Endothelial cell (in vitro differentiated cells): ENCODE measurements at regions not wholly inside any gene's neighbourhood (a gene's known extent, or its start where the extent isn't known, plus 50 kb on each side); places are given as distances from the start of the nearest gene placed in this dataset.

Experiments
- DNase-seq: peaks from one replicate; pipeline ENCODE4 v3.0.0; 2021; ENCODE audit warnings: low spot score
- H3K27ac Mint-ChIP-seq: one replicate; pipeline ENCODE4 v1.8.0; 2021; ENCODE audit warnings: mixed read lengths, inconsistent platforms; ENCODE audit not compliant: unreplicated experiment
- H3K27me3 Mint-ChIP-seq: one replicate; pipeline ENCODE4 v1.8.0; 2021; ENCODE audit warnings: mild to moderate bottlenecking, moderate library complexity, mixed read lengths, inconsistent platforms; ENCODE audit not compliant: unreplicated experiment
- H3K36me3 Mint-ChIP-seq: one replicate; pipeline ENCODE4 v1.8.0; 2021; ENCODE audit warnings: mild to moderate bottlenecking, low read depth, mixed read lengths, inconsistent platforms; ENCODE audit not compliant: unreplicated experiment
- H3K4me1 Mint-ChIP-seq: one replicate; pipeline ENCODE4 v1.8.0; 2021; ENCODE audit warnings: mild to moderate bottlenecking, mixed read lengths, inconsistent platforms; ENCODE audit not compliant: unreplicated experiment
- H3K4me3 Mint-ChIP-seq: one replicate; pipeline ENCODE4 v1.8.0; 2021; ENCODE audit warnings: mild to moderate bottlenecking, mixed read lengths, inconsistent platforms; ENCODE audit not compliant: unreplicated experiment
- H3K9me3 Mint-ChIP-seq: one replicate; pipeline ENCODE4 v1.8.0; 2021; ENCODE audit warnings: mixed read lengths, inconsistent platforms; ENCODE audit not compliant: unreplicated experiment
- CTCF ChIP-seq: fragments of 200-600 bp; sonication (generic); IDR thresholded peaks from one replicate; pipeline ENCODE4 v1.5.0; 2021; ENCODE audit warnings: antibody characterized with exemption; ENCODE audit not compliant: unreplicated experiment

DNA sequence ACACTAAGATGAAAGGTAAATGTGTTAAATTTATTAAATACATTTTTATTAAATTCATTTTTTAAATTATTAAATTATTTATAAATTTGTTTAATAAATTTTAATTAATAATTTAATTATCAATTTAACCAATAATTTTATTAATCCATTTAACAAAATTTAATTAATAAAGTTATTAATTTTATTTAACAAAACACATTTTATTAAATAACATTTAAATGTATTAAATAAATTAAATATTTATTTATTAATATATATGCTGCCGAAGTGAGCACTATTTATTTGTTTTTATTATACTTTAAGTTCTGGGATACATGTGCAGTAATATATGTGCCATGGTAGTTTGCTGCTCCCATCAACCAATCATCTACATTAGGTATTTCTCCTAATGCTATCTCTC is 719.5 kb downstream of the TRIML1 start:
- Mint-ChIP-seq H3K36me3 (no peaks in the 10 kb centered on the region), H3K27me3 (no peaks in the 10 kb centered on the region), H3K4me1 (no peaks in the 10 kb centered on the region), H3K9me3 (no peaks in the 10 kb centered on the region), H3K27ac (no peak overlapping the region), H3K4me3 (no peak overlapping the region)
- TF ChIP-seq CTCF = no peak
- no peak for DNase-seq

DNA sequence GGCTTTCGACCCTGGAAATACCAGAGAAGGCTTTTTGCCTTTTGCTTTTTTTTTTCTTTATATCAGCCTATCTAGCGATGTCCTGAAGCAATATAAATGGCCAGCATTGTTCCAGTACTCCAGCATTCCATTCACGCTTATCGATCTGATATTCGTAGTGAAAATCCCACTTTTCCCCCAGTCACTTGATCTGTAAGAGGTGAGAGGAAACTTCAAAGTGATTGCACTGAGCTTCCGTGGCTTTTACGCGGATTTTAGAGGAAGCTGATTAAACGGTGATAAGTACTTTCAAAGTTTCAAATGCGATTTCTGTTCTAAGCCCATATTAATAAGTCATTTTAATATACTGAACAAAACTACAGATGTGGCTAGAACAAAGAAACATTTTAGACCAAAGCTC is 725.5 kb downstream of the TRIML1 start:
- Mint-ChIP-seq H3K36me3 (no peaks in the 10 kb centered on the region), H3K27ac (no peak overlapping the region), H3K9me3 (no peaks in the 10 kb centered on the region), H3K4me3 (no peak overlapping the region), H3K4me1 (no peaks in the 10 kb centered on the region), H3K27me3 (peaks cover 9% of the 10 kb centered on the region)
- no peak for DNase-seq
- no peak for TF ChIP-seq CTCF

DNA sequence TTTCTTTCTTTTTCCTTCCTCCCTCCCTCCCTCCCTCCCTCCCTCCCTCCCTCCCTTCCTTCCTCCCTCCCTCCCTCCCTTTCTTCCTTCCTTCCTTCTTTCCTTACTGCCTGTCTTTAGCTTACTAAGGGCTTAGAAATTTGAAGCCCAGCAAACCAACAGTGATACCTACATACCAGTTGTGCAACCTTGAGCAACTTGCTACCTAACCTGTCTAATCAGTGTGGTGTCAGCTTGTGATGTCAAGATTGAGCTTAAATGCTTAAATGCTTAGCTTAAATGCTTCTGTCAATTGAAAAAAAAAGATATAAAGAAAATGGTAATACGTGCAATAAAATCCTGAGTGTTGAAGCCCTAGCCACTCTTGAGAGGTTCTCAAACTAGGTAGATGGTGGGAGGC is 728.6 kb downstream of the TRIML1 start:
- no peaks in the 10 kb centered on the region for H3K9me3 Mint-ChIP-seq
- H3K27me3 Mint-ChIP-seq = peaks cover 10% of the 10 kb centered on the region
- no peaks in the 10 kb centered on the region for H3K4me1 Mint-ChIP-seq
- no peaks in the 10 kb centered on the region for H3K36me3 Mint-ChIP-seq
- no peak for DNase-seq
- no peak overlapping the region for H3K27ac Mint-ChIP-seq
- no peak for TF ChIP-seq CTCF
- no peak overlapping the region for H3K4me3 Mint-ChIP-seq

- Mint-ChIP-seq H3K27me3 (peaks cover 5% of the 10 kb centered on the region), H3K4me1 (no peaks in the 10 kb centered on the region), H3K36me3 (no peaks in the 10 kb centered on the region), H3K4me3 (no peak overlapping the region), H3K9me3 (no peaks in the 10 kb centered on the region), H3K27ac (no peak overlapping the region)
- DNase-seq = no peak
- TF ChIP-seq CTCF = no peak
Observed at GRCh38 chr4:188869581-188869980, 730.3 kb downstream of the TRIML1 start.

- no peak overlapping the region for H3K27ac Mint-ChIP-seq
- H3K4me1 Mint-ChIP-seq = no peaks in the 10 kb centered on the region
- no peak for TF ChIP-seq CTCF
- no peaks in the 10 kb centered on the region for H3K9me3 Mint-ChIP-seq
- no peaks in the 10 kb centered on the region for H3K36me3 Mint-ChIP-seq
- peaks cover 5% of the 10 kb centered on the region for H3K27me3 Mint-ChIP-seq
- H3K4me3 Mint-ChIP-seq = no peak overlapping the region
- DNase-seq = no peak
Observed at GRCh38 chr4:188872809-188873208, 733.6 kb downstream of the TRIML1 start.
